Activated T-helper 2 cell treated with anti-CD3 and anti-CD28 coated beads, Interferon-gamma antibody, Interleukin-2, Interleukin-4, amounts not matched to agents 10 μg/mL and 5 μg/mL and 100 μg/mL, durations not matched to agents 14 hours and 24 hours and 36 hours (primary cell): ENCODE measurements at regions not wholly inside any gene's neighbourhood (a gene's known extent, or its start where the extent isn't known, plus 50 kb on each side); places are given as distances from the start of the nearest gene placed in this dataset.

Experiments
- DNase-seq: peaks from one replicate; pipeline ENCODE4 v3.0.0; 2021; ENCODE audit warnings: low spot score
- H3K27ac Mint-ChIP-seq: one replicate; pipeline ENCODE4 v1.8.0; 2021; ENCODE audit warnings: mixed read lengths
- H3K27me3 Mint-ChIP-seq: one replicate; pipeline ENCODE4 v1.8.0; 2021; ENCODE audit warnings: low read depth, mixed read lengths
- H3K36me3 Mint-ChIP-seq: one replicate; pipeline ENCODE4 v1.8.0; 2021; ENCODE audit warnings: low read depth, mixed read lengths
- H3K4me1 Mint-ChIP-seq: one replicate; pipeline ENCODE4 v1.8.0; 2021; ENCODE audit warnings: low read depth, mixed read lengths
- H3K4me3 Mint-ChIP-seq: one replicate; pipeline ENCODE4 v1.8.0; 2021; ENCODE audit warnings: low read depth, mild to moderate bottlenecking, moderate library complexity, mixed read lengths
- H3K9me3 Mint-ChIP-seq: one replicate; pipeline ENCODE4 v1.8.0; 2021; ENCODE audit warnings: mixed read lengths
- intact Hi-C: fragments of 100-400 bp; cut with micrococcal nuclease; formaldehyde crosslinking; loops from one replicate; pipeline ENCODE4 v1.15.1; 2023

DNA sequence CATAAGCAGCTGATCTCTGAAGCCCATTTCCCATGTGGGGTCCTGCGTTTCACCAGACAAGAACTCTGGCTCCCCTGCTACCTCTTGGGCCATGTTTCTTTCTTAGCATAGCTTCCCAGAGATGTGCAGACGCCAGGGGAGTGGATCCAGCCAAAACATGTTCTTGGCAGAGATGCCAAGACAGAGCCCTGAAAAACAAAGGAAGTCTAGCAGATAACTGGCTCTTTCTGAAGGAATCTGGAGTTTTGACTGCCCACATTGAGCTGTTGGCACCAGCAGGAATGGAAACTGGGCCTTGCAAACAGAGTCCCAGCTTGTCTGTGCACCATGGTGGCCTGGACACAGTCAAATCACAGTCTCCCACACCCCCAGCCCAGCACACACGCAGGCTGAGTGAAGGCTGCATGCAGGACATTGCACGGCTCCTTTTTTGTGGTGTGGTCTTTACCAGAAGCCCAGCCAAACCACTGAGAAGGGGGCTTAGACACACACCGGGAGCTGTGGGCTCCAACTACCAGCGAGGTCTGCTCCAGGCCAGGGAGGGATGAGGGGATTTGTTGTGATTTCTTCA lies 114.7 kb downstream of the SNX18 start:
- DNase-seq = no peak
- intact Hi-C loops = no loop called here
- no peaks in the 10 kb centered on the region for H3K27me3 Mint-ChIP-seq
- peaks cover 2% of the 10 kb centered on the region for H3K4me1 Mint-ChIP-seq
- H3K36me3 Mint-ChIP-seq = peaks cover 2% of the 10 kb centered on the region
- peaks cover 12% of the 10 kb centered on the region for H3K9me3 Mint-ChIP-seq
- H3K27ac Mint-ChIP-seq = no peak overlapping the region
- H3K4me3 Mint-ChIP-seq = no peak overlapping the region

GRCh38 chr5:54630738-54631359 lies 113.3 kb downstream of the SNX18 start:
- Mint-ChIP-seq H3K4me3 (no peak overlapping the region), H3K36me3 (no peaks in the 10 kb centered on the region), H3K9me3 (peaks cover 12% of the 10 kb centered on the region)

DNA sequence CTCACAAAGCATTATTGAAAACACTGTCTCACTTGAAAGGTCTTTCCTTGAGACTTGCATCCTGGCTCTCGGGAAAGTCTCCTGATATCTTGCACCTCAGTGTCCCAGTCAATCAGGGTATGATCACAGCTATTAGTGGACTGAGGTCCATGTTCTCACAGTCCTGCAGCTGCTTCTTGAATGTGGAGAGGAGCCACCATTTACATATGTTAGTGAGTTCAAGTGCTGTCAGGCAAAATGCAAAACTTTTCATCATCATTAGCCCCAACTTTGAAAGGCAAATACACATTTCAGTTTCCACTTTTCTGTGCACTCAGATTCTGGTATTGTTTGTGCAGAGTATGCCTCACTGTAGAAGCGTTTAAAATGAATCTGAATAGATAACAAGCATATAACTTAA lies 111.6 kb downstream of the SNX18 start:
- Mint-ChIP-seq H3K4me1 (peaks cover 4% of the 10 kb centered on the region), H3K27ac (no peak overlapping the region), H3K9me3 (peaks cover 12% of the 10 kb centered on the region), H3K27me3 (peaks cover 2% of the 10 kb centered on the region), H3K36me3 (no peaks in the 10 kb centered on the region), H3K4me3 (no peak overlapping the region)
- DNase-seq = no peak
- intact Hi-C loops = no loop called here

More at GRCh38 chr5:54630738-54631359, 113.3 kb downstream of the SNX18 start:
- H3K4me1 Mint-ChIP-seq = no peaks in the 10 kb centered on the region
- no peak for DNase-seq
- no peak overlapping the region for H3K27ac Mint-ChIP-seq
- intact Hi-C loops = no loop called here
- H3K27me3 Mint-ChIP-seq = no peaks in the 10 kb centered on the region

DNA sequence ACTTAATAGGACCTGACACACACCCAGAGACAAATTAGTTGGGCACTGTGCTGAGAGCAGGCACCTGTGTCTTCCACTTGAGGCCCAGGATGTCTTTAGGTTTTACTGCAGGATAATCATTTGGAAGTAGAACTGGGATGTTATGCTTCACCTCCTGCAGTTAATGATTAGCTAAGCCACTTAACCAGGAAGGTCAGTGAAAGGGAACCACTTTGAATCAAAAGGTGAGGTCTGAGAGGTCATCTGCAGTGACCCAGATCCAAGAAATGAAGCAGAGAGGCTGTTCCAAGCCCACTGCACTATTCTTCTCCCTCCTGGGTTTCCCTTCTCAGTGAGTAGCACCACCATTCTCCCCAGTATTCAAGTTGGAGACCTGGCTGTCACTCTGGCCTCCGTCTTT lies 110.5 kb downstream of the SNX18 start:
- Mint-ChIP-seq H3K4me3 (no peak overlapping the region), H3K9me3 (peaks cover 12% of the 10 kb centered on the region), H3K27ac (no peak overlapping the region), H3K4me1 (peaks cover 4% of the 10 kb centered on the region), H3K36me3 (no peaks in the 10 kb centered on the region), H3K27me3 (peaks cover 4% of the 10 kb centered on the region)
- DNase-seq = no peak
- intact Hi-C loops = no loop called here

DNA sequence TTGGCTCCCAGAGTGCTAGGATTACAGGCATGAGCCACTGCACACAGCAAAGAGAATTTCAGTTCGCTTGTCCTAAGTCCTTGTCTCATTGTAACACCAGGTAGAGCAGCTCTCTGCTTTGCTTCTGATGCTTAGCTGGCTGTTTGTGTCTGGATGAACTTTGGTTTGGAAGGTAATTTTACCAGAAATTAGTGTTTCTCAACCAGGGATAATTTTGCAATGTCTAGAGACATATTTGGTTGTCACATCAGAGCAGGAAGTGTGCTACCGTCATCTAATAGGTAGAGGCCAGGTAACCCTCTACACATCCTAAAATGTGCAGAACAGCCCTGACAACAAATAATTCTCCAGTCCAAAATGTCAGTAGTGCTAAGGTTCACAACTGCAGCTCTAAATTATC lies 108.8 kb downstream of the SNX18 start:
- no peak overlapping the region for H3K4me3 Mint-ChIP-seq
- peaks cover 12% of the 10 kb centered on the region for H3K9me3 Mint-ChIP-seq
- H3K27me3 Mint-ChIP-seq = peaks cover 6% of the 10 kb centered on the region
- intact Hi-C loops = no loop called here
- H3K36me3 Mint-ChIP-seq = no peaks in the 10 kb centered on the region
- H3K27ac Mint-ChIP-seq = no peak overlapping the region
- DNase-seq = no peak
- peaks cover 4% of the 10 kb centered on the region for H3K4me1 Mint-ChIP-seq

DNA sequence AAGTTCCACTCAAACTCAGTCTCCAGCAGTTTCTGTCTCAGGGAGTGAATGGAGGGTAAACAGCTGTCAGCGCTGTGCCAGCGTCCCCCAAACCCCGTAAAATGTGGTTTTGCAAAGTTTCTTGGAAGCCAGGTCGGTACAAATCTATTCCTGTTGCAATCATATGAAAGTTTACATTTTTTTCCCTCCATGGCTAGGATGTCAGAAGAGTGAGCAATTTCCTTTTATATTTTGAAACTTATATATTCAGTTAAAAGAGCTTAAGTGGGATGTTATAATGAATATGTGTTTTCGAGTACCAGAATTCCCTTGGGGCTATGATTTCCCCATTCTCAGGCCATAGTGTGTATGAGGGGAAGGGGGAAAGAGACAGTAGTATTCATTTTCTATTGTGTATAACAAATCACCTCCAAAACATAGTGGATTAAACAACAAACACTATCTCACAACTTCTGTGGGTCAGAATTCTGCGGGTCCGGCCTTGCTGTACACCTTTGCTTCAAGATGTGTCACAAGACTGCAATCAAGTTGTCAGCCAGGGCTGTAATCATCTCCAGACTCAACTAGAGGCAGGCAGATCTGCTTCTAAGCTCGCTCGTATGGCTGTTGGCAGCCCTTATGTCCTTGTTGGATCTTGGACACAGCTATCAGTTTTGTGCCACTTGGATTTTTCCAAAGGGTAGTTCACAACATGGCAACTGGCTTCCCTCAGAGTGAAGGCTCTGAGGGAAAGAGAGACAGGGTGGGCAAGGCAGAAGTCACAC lies 107.4 kb downstream of the SNX18 start:
- Mint-ChIP-seq H3K36me3 (no peaks in the 10 kb centered on the region), H3K27ac (no peak overlapping the region)

GRCh38 chr5:54621709-54622108 lies 104.2 kb downstream of the SNX18 start:
- H3K27me3 Mint-ChIP-seq = peaks cover 10% of the 10 kb centered on the region
- DNase-seq = no peak
- H3K4me3 Mint-ChIP-seq = no peak overlapping the region
- peaks cover 13% of the 10 kb centered on the region for H3K9me3 Mint-ChIP-seq
- intact Hi-C loops = no loop called here
- H3K27ac Mint-ChIP-seq = no peak overlapping the region
- no peaks in the 10 kb centered on the region for H3K36me3 Mint-ChIP-seq
- peaks cover 16% of the 10 kb centered on the region for H3K4me1 Mint-ChIP-seq

More for the DNA sequence above, 107.4 kb downstream of the SNX18 start:
- H3K9me3 Mint-ChIP-seq = peaks cover 12% of the 10 kb centered on the region
- H3K4me3 Mint-ChIP-seq = no peak overlapping the region
- peaks cover 7% of the 10 kb centered on the region for H3K27me3 Mint-ChIP-seq
- no peak for DNase-seq
- H3K4me1 Mint-ChIP-seq = peaks cover 9% of the 10 kb centered on the region
- intact Hi-C loops = no loop called here

GRCh38 chr5:54621048-54621447 lies 103.5 kb downstream of the SNX18 start:
- DNase-seq = no peak
- Mint-ChIP-seq H3K36me3 (no peaks in the 10 kb centered on the region), H3K4me3 (no peak overlapping the region), H3K9me3 (peaks cover 13% of the 10 kb centered on the region), H3K27ac (no peak overlapping the region), H3K27me3 (peaks cover 10% of the 10 kb centered on the region), H3K4me1 (peaks cover 17% of the 10 kb centered on the region)
- intact Hi-C loops = no loop called here

DNA sequence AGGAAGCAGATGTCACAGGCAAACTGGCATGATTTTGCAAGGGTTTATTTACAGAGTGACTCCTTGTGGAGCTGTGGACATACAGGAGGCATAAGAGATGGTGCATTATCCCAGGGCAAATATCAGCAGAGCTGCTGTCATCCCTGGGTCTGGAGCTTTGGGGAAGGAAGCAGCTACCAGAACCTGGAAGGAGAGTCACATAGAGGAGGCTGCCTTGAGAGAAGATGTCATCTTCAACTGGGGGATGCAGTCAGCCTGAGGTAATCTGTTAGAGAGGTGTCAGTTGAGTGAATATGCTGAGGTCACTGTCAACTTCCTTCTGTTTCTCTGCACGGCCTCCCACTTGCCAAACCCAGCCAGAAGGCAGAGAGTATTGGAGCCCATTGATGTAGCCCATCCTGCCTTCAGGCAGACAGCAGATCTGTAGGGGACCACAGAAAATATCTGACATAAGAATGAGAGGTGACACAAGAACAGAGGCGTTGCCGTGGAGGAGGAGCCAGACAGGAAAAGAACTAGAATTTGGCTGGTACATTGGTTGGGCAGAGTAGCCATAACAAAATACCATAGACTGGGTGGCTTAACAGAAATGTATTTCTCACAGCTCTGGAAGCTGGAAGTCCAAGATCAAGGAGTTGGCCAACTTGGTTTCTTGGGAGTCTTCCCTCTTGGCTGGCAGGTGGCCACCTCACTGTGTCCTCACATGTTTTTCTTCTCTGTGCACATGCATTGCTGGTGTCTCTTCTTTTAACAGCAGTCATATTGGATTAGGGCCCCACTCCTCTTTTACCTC lies 102.8 kb downstream of the SNX18 start:
- Mint-ChIP-seq H3K27me3 (peaks cover 10% of the 10 kb centered on the region), H3K27ac (no peak overlapping the region), H3K9me3 (peaks cover 13% of the 10 kb centered on the region), H3K36me3 (peaks cover 2% of the 10 kb centered on the region), H3K4me1 (peaks cover 23% of the 10 kb centered on the region), H3K4me3 (no peak overlapping the region)
- intact Hi-C loops = no loop called here
- no peak for DNase-seq

- intact Hi-C loops = loop anchor here (10.0 kb wide), 1 partner anchor 95 kb away; no protein-coding TSS in a partner anchor
- H3K27me3 Mint-ChIP-seq = peaks cover 10% of the 10 kb centered on the region
- peaks cover 13% of the 10 kb centered on the region for H3K9me3 Mint-ChIP-seq
- peaks cover 3% of the 10 kb centered on the region for H3K36me3 Mint-ChIP-seq
- peaks cover 26% of the 10 kb centered on the region for H3K4me1 Mint-ChIP-seq
- H3K27ac Mint-ChIP-seq = no peak overlapping the region
- no peak for DNase-seq
- H3K4me3 Mint-ChIP-seq = no peak overlapping the region
Observed at GRCh38 chr5:54619731-54620130, 102.2 kb downstream of the SNX18 start.

- no peak for DNase-seq
- Mint-ChIP-seq H3K4me3 (no peak overlapping the region), H3K36me3 (peaks cover 3% of the 10 kb centered on the region), H3K9me3 (peaks cover 13% of the 10 kb centered on the region), H3K4me1 (peaks cover 25% of the 10 kb centered on the region), H3K27ac (no peak overlapping the region), H3K27me3 (peaks cover 5% of the 10 kb centered on the region)
- intact Hi-C loops = loop anchor here (10.0 kb wide), 1 partner anchor 92 kb away; no protein-coding TSS in a partner anchor
Observed at GRCh38 chr5:54616518-54617220, 99.1 kb downstream of the SNX18 start.

GRCh38 chr5:54616031-54616430 lies 98.5 kb downstream of the SNX18 start:
- peaks cover 32% of the 10 kb centered on the region for H3K4me1 Mint-ChIP-seq

More at GRCh38 chr5:54616031-54616430, 98.5 kb downstream of the SNX18 start:
- Mint-ChIP-seq H3K4me3 (no peak overlapping the region), H3K27ac (no peak overlapping the region), H3K36me3 (peaks cover 3% of the 10 kb centered on the region), H3K9me3 (peaks cover 13% of the 10 kb centered on the region), H3K27me3 (peaks cover 5% of the 10 kb centered on the region)
- no peak for DNase-seq
- intact Hi-C loops = loop anchor here (10.0 kb wide), 1 partner anchor 91 kb away; no protein-coding TSS in a partner anchor
